Ascending aorta (tissue), 2 donors: ENCODE measurements at regions not wholly inside any gene's neighbourhood (a gene's known extent, or its start where the extent isn't known, plus 50 kb on each side); places are given as distances from the start of the nearest gene placed in this dataset.

Source experiments
- DNase-seq, 2 donors: peaks; one replicate each; pipeline ENCODE4 v3.0.0-alpha.2; 2019; ENCODE audit warnings: low spot score in 2 of 2
- H3K27ac ChIP-seq, 2 donors: fragments of 200-600 bp; sonication (generic); one replicate each; pipeline ENCODE4 v1.5.1; 2016 to 2017; ENCODE audit warnings: mild to moderate bottlenecking in 1 of 2
- H3K27me3 ChIP-seq: fragments of 200-600 bp; sonication (generic); one replicate; pipeline ENCODE4 v1.5.1; 2017
- H3K36me3 ChIP-seq, 2 donors: fragments of 200-600 bp; sonication (generic); one replicate each; pipeline ENCODE4 v1.5.1; 2016
- H3K4me1 ChIP-seq, 2 donors: fragments of 200-600 bp; sonication (generic); one replicate each; pipeline ENCODE4 v1.5.1; 2016 to 2017; ENCODE audit warnings: mild to moderate bottlenecking in 1 of 2
- H3K4me3 ChIP-seq, 2 donors: fragments of 200-600 bp; sonication (generic); one replicate each; pipeline ENCODE4 v1.5.1; 2016 to 2017; ENCODE audit warnings: mild to moderate bottlenecking in 1 of 2
- H3K9me3 ChIP-seq, 2 donors: fragments of 200-600 bp; sonication (generic); one replicate each; pipeline ENCODE4 v1.5.1; 2016
- CTCF ChIP-seq, 3 experiments: fragments of 200-600 bp in 2 of 3; fragments of 450-650 bp in 1 of 3; sonication (generic) in 2 of 3; IDR thresholded peaks; one replicate each; pipeline ENCODE4 v1.5.1; 2016 to 2019; ENCODE audit warnings: antibody characterized with exemption in 3 of 3, mild to moderate bottlenecking in 1 of 3, moderate library complexity in 1 of 3
- intact Hi-C: fragments of 100-400 bp; cut with DNase I; formaldehyde crosslinking; loops from one replicate; pipeline ENCODE4 v1.15.1; 2023

GRCh38 chr4:129916991-129917390, 821.0 kb downstream of the C4orf33 start:
- no peak for TF ChIP-seq CTCF (IDR thresholded peaks at IDR 0.05)
- no peak overlapping the region for H3K4me3 ChIP-seq
- no peak for DNase-seq
- no peaks in the 10 kb centered on the region for H3K36me3 ChIP-seq
- H3K9me3 ChIP-seq: no peaks in the 10 kb centered on the region
- no peaks in the 10 kb centered on the region for H3K4me1 ChIP-seq
- intact Hi-C loops: no loop called here
- no peak overlapping the region for H3K27ac ChIP-seq
- H3K27me3 ChIP-seq: no peaks in the 10 kb centered on the region

GRCh38 chr4:129917651-129918050, 821.7 kb downstream of the C4orf33 start:
- Histone ChIP-seq H3K4me1 (no peaks in the 10 kb centered on the region), H3K9me3 (no peaks in the 10 kb centered on the region), H3K36me3 (no peaks in the 10 kb centered on the region), H3K4me3 (no peak overlapping the region), H3K27ac (no peak overlapping the region), H3K27me3 (no peaks in the 10 kb centered on the region)
- DNase-seq: no peak
- intact Hi-C loops: no loop called here
- TF ChIP-seq CTCF (IDR thresholded peaks at IDR 0.05): no peak

DNA sequence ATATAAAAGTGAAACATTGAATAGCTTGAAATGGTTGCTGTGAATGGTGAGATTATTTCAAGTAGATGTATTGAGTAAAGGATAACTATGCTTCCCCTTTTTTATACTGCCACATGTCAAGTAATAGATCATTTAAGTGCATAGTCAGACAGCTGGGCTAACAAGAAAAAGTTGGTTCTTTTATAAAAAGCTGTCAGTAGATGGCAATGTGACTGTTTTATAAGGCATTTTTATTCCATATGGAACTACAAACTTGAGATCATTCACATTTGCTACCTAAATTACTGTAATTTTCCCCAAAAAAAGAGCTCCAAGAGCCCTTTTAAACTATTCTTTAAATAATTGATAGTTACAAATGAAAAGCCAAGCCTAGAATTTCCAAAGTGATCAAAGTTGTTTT, 831.0 kb downstream of the C4orf33 start:
- no peak for DNase-seq
- Histone ChIP-seq H3K4me1 (no peaks in the 10 kb centered on the region), H3K9me3 (no peaks in the 10 kb centered on the region), H3K27ac (no peak overlapping the region), H3K4me3 (no peak overlapping the region), H3K27me3 (no peaks in the 10 kb centered on the region), H3K36me3 (no peaks in the 10 kb centered on the region)
- intact Hi-C loops: no loop called here
- TF ChIP-seq CTCF (IDR thresholded peaks at IDR 0.05): no peak

DNA sequence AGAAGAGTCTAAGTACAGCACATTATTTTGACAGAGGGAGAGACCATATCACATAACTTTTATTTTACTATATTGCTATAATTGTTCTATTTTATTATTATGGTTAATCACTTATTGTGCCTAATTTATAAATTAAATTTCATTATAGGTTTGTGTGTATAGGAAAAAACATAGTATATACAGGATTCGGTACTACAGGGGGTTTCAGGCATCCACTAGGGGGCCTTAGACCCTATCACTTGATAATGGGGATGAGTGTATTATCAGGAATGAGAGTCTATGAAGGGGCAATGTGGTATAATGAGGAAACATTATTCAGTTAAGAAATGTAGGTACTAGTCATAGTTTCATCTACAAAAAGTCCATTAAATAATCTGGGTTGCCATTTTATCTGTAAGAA, 833.1 kb downstream of the C4orf33 start:
- no peaks in the 10 kb centered on the region for H3K9me3 ChIP-seq
- H3K27me3 ChIP-seq: no peaks in the 10 kb centered on the region
- DNase-seq: no peak
- no peaks in the 10 kb centered on the region for H3K36me3 ChIP-seq
- H3K4me1 ChIP-seq: no peaks in the 10 kb centered on the region
- no peak for TF ChIP-seq CTCF (IDR thresholded peaks at IDR 0.05)
- no peak overlapping the region for H3K4me3 ChIP-seq
- intact Hi-C loops: no loop called here
- H3K27ac ChIP-seq: no peak overlapping the region

GRCh38 chr4:129929984-129930383, 834.0 kb downstream of the C4orf33 start:
- H3K4me1 ChIP-seq: no peaks in the 10 kb centered on the region
- no peak for DNase-seq
- H3K27me3 ChIP-seq: no peaks in the 10 kb centered on the region
- intact Hi-C loops: no loop called here
- no peaks in the 10 kb centered on the region for H3K36me3 ChIP-seq
- no peak overlapping the region for H3K4me3 ChIP-seq
- no peak for TF ChIP-seq CTCF (IDR thresholded peaks at IDR 0.05)
- H3K9me3 ChIP-seq: no peaks in the 10 kb centered on the region
- no peak overlapping the region for H3K27ac ChIP-seq

DNA sequence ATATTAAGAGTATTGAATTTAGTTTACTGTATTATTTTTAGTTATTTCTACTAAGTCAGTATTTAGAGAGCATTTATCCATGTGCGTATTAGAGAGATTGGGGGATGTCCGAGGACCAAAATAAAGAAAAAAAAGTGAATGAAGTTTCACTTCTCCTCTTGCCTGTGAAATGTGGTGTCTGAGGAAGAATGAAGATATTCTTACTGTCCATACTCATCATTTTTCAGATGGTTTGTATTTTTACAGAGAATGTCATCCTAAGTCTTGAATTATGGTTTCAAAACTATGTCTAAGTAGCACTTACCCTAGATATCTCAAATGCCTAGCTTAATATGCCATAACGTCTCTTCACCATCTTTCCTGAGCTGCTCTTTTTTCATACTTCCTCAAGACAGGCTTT, 854.3 kb downstream of the C4orf33 start:
- no peaks in the 10 kb centered on the region for H3K27me3 ChIP-seq
- TF ChIP-seq CTCF (IDR thresholded peaks at IDR 0.05): no peak
- DNase-seq: no peak
- H3K4me3 ChIP-seq: no peak overlapping the region
- no peak overlapping the region for H3K27ac ChIP-seq
- H3K36me3 ChIP-seq: no peaks in the 10 kb centered on the region
- no peaks in the 10 kb centered on the region for H3K9me3 ChIP-seq
- H3K4me1 ChIP-seq: no peaks in the 10 kb centered on the region
- intact Hi-C loops: no loop called here
